GM20000 (cell line): ENCODE measurements at regions not wholly inside any gene's neighbourhood (a gene's known extent, or its start where the extent isn't known, plus 50 kb on each side); places are given as distances from the start of the nearest gene placed in this dataset.
"Not testable (repeated sequence)": the region's sequence is repeated elsewhere in the genome, so short reads cannot be mapped to it uniquely, and the experiment has no call there.

Source experiments
- DNase-seq: peaks from one replicate; pipeline ENCODE4 v3.0.0; 2012; ENCODE audit warnings: low spot score
- CTCF ChIP-seq: IDR thresholded peaks from 2 replicates; pipeline ENCODE4 v1.5.1; 2012; ENCODE audit warnings: mild to moderate bottlenecking, control low read depth; ENCODE audit errors: extremely low read depth, missing control alignments

DNA sequence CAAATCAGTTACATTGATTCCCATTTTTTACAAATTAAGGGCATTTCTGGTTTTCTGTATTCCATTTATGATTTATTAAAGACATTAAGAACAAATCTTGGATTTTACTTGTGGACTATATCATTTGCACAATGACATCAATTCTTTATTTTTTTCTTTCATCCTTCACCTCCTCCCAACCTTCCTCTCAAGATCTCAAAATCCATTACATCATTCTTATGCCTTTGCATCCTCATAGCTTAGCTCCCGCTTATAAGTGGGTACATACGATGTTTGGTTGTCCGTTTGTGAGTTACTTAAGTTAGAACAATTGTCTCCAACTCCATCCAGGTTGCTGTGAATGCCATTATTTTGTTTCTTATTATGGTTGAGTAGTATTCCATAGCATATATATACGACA, 752.8 kb downstream of the CD109 start:
- no peak for DNase-seq
- no peak for TF ChIP-seq CTCF

DNA sequence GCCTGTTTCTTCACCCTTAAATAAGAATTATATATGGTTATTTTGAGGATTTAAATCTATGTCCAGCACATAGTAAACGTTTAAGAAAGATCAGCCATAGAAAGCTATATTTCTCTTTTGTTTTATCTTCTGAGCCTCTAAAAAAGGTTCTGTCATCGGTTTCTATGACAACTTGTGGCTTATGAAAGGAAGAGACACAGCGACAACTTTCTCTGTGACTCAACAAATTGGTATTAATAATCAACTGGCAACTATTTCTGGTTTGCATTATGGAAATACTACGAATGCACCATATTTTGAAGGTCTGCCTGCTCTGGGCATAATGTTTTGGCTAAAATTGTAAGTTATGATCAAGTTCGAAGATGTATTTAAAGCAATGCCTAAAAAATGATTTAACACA, 751.0 kb downstream of the CD109 start:
- peak; percentile 51 for DNase-seq
- no peak for TF ChIP-seq CTCF

GRCh38 chr6:74439123-74439811, 743.3 kb downstream of the CD109 start:
- no peak for TF ChIP-seq CTCF
- DNase-seq: no peak

DNA sequence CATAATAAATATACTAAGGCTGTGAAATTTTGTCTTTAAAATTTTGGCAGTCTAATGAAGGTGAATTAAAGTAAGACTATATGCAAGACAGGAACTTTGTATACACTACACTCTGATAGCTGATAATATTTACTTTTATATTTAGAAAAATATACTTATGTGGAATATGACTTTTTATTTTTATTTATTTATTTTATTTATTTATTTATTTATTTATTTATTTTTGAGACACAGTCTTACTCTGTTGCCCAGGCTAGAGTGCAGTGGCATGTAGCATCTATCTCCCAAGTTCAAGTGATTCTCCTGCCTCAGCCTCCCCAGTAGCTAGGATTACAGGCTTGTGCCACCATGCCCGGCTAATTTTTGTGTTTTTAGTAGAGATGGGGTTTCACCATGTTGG, 742.4 kb downstream of the CD109 start:
- not testable (repeated sequence) for DNase-seq

DNA sequence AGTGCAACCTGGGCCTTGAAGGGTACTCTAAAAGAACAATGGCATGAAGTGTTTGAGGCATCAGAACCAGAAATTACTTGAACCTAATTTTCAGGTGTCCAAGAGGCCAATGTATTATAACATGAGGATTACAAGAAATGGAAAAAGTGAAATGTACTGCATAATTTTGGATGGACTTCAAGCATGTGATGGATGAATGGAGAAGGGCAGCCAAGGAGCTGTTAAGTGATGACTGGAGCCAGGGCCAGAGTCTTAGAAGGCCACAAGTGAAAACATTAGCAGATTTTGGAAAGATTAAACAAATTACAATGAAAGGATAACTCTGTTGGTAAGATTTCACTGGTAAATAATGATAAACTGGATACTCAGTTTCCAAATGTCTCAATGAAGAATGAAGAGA, 738.2 kb downstream of the CD109 start:
- no peak for TF ChIP-seq CTCF

GRCh38 chr6:74431873-74432580, 736.0 kb downstream of the CD109 start:
- no peak for TF ChIP-seq CTCF
- no peak for DNase-seq

More for the DNA sequence above, 738.2 kb downstream of the CD109 start:
- no peak for DNase-seq

DNA sequence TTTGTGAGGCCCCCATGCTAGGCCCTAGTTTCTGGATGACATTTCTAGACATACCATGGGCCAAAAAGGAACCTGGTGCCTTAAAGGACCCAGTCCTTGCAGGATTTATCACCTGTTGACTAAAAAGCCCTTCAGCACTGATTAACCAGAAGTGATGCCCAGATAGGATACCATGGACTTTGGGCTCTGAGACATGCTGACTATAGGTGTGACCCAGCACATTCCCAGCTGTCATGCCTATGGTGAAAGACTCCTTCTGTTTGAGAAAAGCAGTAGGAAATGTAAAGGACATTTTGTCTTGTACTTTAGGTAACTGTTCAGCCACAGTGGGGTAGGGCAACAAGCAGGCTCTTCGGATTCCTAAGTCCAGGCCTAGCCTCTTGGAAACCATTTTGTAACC, 724.2 kb downstream of the CD109 start:
- no peak for DNase-seq

More for the DNA sequence above, 724.2 kb downstream of the CD109 start:
- no peak for TF ChIP-seq CTCF
